ENCODE measurements at regions not wholly inside any gene's neighbourhood (a gene's known extent, or its start where the extent isn't known, plus 50 kb on each side); places are given as distances from the start of the nearest gene placed in this dataset.

GRCh38 chr1:79131626-79132025 lies 125.1 kb upstream of the ADGRL4 start:
- H3K4me1 ChIP-seq (ENCODE audit: control insufficient read depth in 1 of 2, low read depth in 2 of 2): no peaks in the 10 kb centered on the region
- no peak for ATAC-seq (ENCODE audit: insufficient number of reproducible peaks, low FRiP score, low read depth)
- H3K36me3 ChIP-seq: no peaks in the 10 kb centered on the region
- no peak overlapping the region for H3K4me3 ChIP-seq
- H3K9me3 ChIP-seq: no peaks in the 10 kb centered on the region
- DNase-seq (ENCODE audit: low spot score): no peak
- no peak for TF ChIP-seq CTCF (IDR thresholded peaks at IDR 0.05)
- no peaks in the 10 kb centered on the region for H3K27me3 ChIP-seq (replicated peaks; ENCODE audit: insufficient read depth)
- H3K27ac ChIP-seq: no peak overlapping the region

- H3K36me3 ChIP-seq: no peaks in the 10 kb centered on the region
- no peak overlapping the region for H3K4me3 ChIP-seq
- DNase-seq (ENCODE audit: low spot score): no peak
- no peak for ATAC-seq (ENCODE audit: insufficient number of reproducible peaks, low FRiP score, low read depth)
- no peak for TF ChIP-seq CTCF (IDR thresholded peaks at IDR 0.05)
- H3K9me3 ChIP-seq: no peaks in the 10 kb centered on the region
- H3K27ac ChIP-seq: no peak overlapping the region
- no peaks in the 10 kb centered on the region for H3K4me1 ChIP-seq (ENCODE audit: control insufficient read depth in 1 of 2, low read depth in 2 of 2)
- no peaks in the 10 kb centered on the region for H3K27me3 ChIP-seq (replicated peaks; ENCODE audit: insufficient read depth)
These were observed 123.4 kb upstream of the ADGRL4 start for GRCh38 chr1:79129914-79130313.

- no peak for TF ChIP-seq CTCF (IDR thresholded peaks at IDR 0.05)
- H3K4me1 ChIP-seq (ENCODE audit: control insufficient read depth in 1 of 2, low read depth in 2 of 2): no peaks in the 10 kb centered on the region
- ATAC-seq (ENCODE audit: insufficient number of reproducible peaks, low FRiP score, low read depth) (no peak), DNase-seq (ENCODE audit: low spot score) (no peak)
- no peak overlapping the region for H3K4me3 ChIP-seq
- H3K36me3 ChIP-seq: no peaks in the 10 kb centered on the region
- no peak overlapping the region for H3K27ac ChIP-seq
- no peaks in the 10 kb centered on the region for H3K9me3 ChIP-seq
- no peaks in the 10 kb centered on the region for H3K27me3 ChIP-seq (replicated peaks; ENCODE audit: insufficient read depth)
These were observed 122.2 kb upstream of the ADGRL4 start for GRCh38 chr1:79128722-79129121.

- H3K36me3 ChIP-seq: no peaks in the 10 kb centered on the region
- no peak for ATAC-seq (ENCODE audit: insufficient number of reproducible peaks, low FRiP score, low read depth)
- no peaks in the 10 kb centered on the region for H3K9me3 ChIP-seq
- DNase-seq (ENCODE audit: low spot score): no peak
- TF ChIP-seq CTCF (IDR thresholded peaks at IDR 0.05): no peak
- H3K27me3 ChIP-seq (replicated peaks; ENCODE audit: insufficient read depth): no peaks in the 10 kb centered on the region
- no peaks in the 10 kb centered on the region for H3K4me1 ChIP-seq (ENCODE audit: control insufficient read depth in 1 of 2, low read depth in 2 of 2)
- H3K27ac ChIP-seq: no peak overlapping the region
- H3K4me3 ChIP-seq: no peak overlapping the region
These were observed 118.2 kb upstream of the ADGRL4 start for GRCh38 chr1:79124756-79125155.

GRCh38 chr1:79122521-79122920 lies 116.0 kb upstream of the ADGRL4 start:
- Histone ChIP-seq H3K4me3 (no peak overlapping the region), H3K36me3 (no peaks in the 10 kb centered on the region), H3K4me1 (ENCODE audit: control insufficient read depth in 1 of 2, low read depth in 2 of 2) (no peaks in the 10 kb centered on the region), H3K27ac (no peak overlapping the region), H3K9me3 (no peaks in the 10 kb centered on the region), H3K27me3 (replicated peaks; ENCODE audit: insufficient read depth) (no peaks in the 10 kb centered on the region)
- DNase-seq (ENCODE audit: low spot score): no peak
- ATAC-seq (ENCODE audit: insufficient number of reproducible peaks, low FRiP score, low read depth): no peak
- TF ChIP-seq CTCF (IDR thresholded peaks at IDR 0.05): no peak
